ENCODE measurements at regions not wholly inside any gene's neighbourhood (a gene's known extent, or its start where the extent isn't known, plus 50 kb on each side); places are given as distances from the start of the nearest gene placed in this dataset.
"Not testable (repeated sequence)": the region's sequence is repeated elsewhere in the genome, so short reads cannot be mapped to it uniquely, and the experiment has no call there.

- DNase-seq: peak in 2 of 3 experiments; percentile 19 to 68
Observed at GRCh38 chr7:80082213-80082612, 52.4 kb upstream of the GNAI1 start.

GRCh38 chr7:80078886-80079285 is 55.7 kb upstream of the GNAI1 start:
- no peak for DNase-seq

GRCh38 chr7:80078159-80078731 is 56.4 kb upstream of the GNAI1 start:
- DNase-seq: peak in 1 of 3 experiments; percentile 36

- DNase-seq: no peak
Observed at GRCh38 chr7:80070391-80070790, 64.2 kb upstream of the GNAI1 start.

GRCh38 chr7:80066639-80067038 is 68.0 kb upstream of the GNAI1 start:
- DNase-seq: no peak

GRCh38 chr7:80063834-80064233 is 70.8 kb upstream of the GNAI1 start:
- no peak for DNase-seq

- peak; percentile 27 to 87 (median 86) for DNase-seq
Observed at GRCh38 chr7:80060218-80060806, 74.3 kb upstream of the GNAI1 start.

- no peak for DNase-seq
Observed at GRCh38 chr7:80057488-80057887, 77.1 kb upstream of the GNAI1 start.

- DNase-seq: no peak
Observed at GRCh38 chr7:80054356-80054755, 80.3 kb upstream of the GNAI1 start.

- peak; percentile 79 to 98 (median 98) for DNase-seq
Observed at GRCh38 chr7:80053124-80053523, 81.5 kb upstream of the GNAI1 start.

- DNase-seq: peak in 1 of 3 experiments; percentile 62
Observed at GRCh38 chr7:80047856-80048459, 86.7 kb upstream of the GNAI1 start.

- peak in 2 of 3 experiments; percentile 19 to 69 for DNase-seq
Observed at GRCh38 chr7:80047032-80047431, 87.6 kb upstream of the GNAI1 start.

GRCh38 chr7:80044796-80045195 is 89.8 kb upstream of the GNAI1 start:
- no peak for DNase-seq

GRCh38 chr7:80040752-80041151 is 93.9 kb upstream of the GNAI1 start:
- no peak for DNase-seq

GRCh38 chr7:80040335-80040734 is 94.3 kb upstream of the GNAI1 start:
- no peak for DNase-seq

GRCh38 chr7:80039251-80039884 is 95.3 kb upstream of the GNAI1 start:
- DNase-seq: no peak

- no peak for DNase-seq
Observed at GRCh38 chr7:80037689-80038088, 96.9 kb upstream of the GNAI1 start.

GRCh38 chr7:80036107-80036506 is 98.5 kb upstream of the GNAI1 start:
- no peak for DNase-seq

GRCh38 chr7:80028717-80029116 is 105.9 kb upstream of the GNAI1 start:
- DNase-seq: no peak

- DNase-seq: peak in 1 of 3 experiments; percentile 45
Observed at GRCh38 chr7:80027611-80028173, 106.9 kb upstream of the GNAI1 start.

- DNase-seq: no peak
Observed at GRCh38 chr7:80026766-80027165, 107.9 kb upstream of the GNAI1 start.

GRCh38 chr7:80020277-80020676 is 114.4 kb upstream of the GNAI1 start:
- DNase-seq: not testable (repeated sequence)

GRCh38 chr7:80019809-80020207 is 114.8 kb upstream of the GNAI1 start:
- DNase-seq: not testable (repeated sequence)
